ENCODE measurements at regions not wholly inside any gene's neighbourhood (a gene's known extent, or its start where the extent isn't known, plus 50 kb on each side); places are given as distances from the start of the nearest gene placed in this dataset.
A peak's percentile ranks its signal among the peaks of the same experiment; 100 is the strongest.

GRCh38 chr6:144776031-144776819 is 491.1 kb downstream of the UTRN start:
- Histone ChIP-seq H3K9me3 (ENCODE audit: control insufficient read depth in 4 of 4, low read length in 3 of 4) (no peaks in the 10 kb centered on the region), H3K36me3 (ENCODE audit: control insufficient read depth in 4 of 4, insufficient read depth in 3 of 4, low read depth in 1 of 4, low read length in 3 of 4) (peaks cover 0 to 2% (median 0%) of the 10 kb centered on the region in 4 donors), H3K27ac (ENCODE audit: low read depth in 1 of 2, low read length in 2 of 2) (peak overlapping the region; percentile 45 to 65), H3K4me3 (ENCODE audit: low read depth in 1 of 3, low read length in 3 of 3) (no peak overlapping the region), H3K4me1 (ENCODE audit: control insufficient read depth in 4 of 4, insufficient read depth in 4 of 4, low read length in 3 of 4) (peaks cover 8 to 26% (median 15%) of the 10 kb centered on the region in 4 donors), H3K9ac (ENCODE audit: low read depth in 1 of 2, low read length in 2 of 2) (no peak overlapping the region), H3K27me3 (ENCODE audit: control insufficient read depth in 4 of 4, insufficient read depth in 4 of 4, low read length in 3 of 4) (no peaks in the 10 kb centered on the region)
- 51% methylated on average over 6 of the region's 6 CpGs for WGBS
- no peak for DNase-seq (ENCODE audit: low spot score)
- TF ChIP-seq SP1 (IDR thresholded peaks at IDR 0.05), result peak; percentile 85
- TF ChIP-seq YY1 (IDR thresholded peaks at IDR 0.05), result peak; percentile 67
- peak; percentile 35 to 58 for TF ChIP-seq RAD21 (IDR thresholded peaks at IDR 0.05)
- peak; percentile 45 for TF ChIP-seq NR2F2 (IDR thresholded peaks at IDR 0.05)
- peak in 1 of 2 donors; percentile 7 for TF ChIP-seq JUND (IDR thresholded peaks at IDR 0.05)
- no peak for TF ChIP-seq HNF4G (IDR thresholded peaks at IDR 0.05)
- TF ChIP-seq CTCF (IDR thresholded peaks at IDR 0.05; ENCODE audit: low read depth, low read length, missing input control), result no peak
- peak in 1 of 2 donors; percentile 50 for TF ChIP-seq EGR1 (IDR thresholded peaks at IDR 0.05; ENCODE audit: low read depth in 2 of 2)
- no peak for TF ChIP-seq FOXA1 (IDR thresholded peaks at IDR 0.05)
- no peak for TF ChIP-seq REST (IDR thresholded peaks at IDR 0.05)
- TF ChIP-seq TAF1 (conservative IDR thresholded peaks at IDR 0.05), result peak; percentile 36
- TF ChIP-seq MAX (IDR thresholded peaks at IDR 0.05), result peak; percentile 56
- TF ChIP-seq HNF4A (conservative IDR thresholded peaks at IDR 0.05), result peak; percentile 54 to 59
- no peak for TF ChIP-seq FOXA2 (IDR thresholded peaks at IDR 0.05)
- TF ChIP-seq, protein P1, sequence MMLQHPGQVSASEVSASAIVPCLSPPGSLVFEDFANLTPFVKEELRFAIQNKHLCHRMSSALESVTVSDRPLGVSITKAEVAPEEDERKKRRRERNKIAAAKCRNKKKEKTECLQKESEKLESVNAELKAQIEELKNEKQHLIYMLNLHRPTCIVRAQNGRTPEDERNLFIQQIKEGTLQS (IDR thresholded peaks at IDR 0.05), result no peak
- peak in 1 of 2 donors; percentile 14 for TF ChIP-seq GABPA (IDR thresholded peaks at IDR 0.05 in 1 of 2, conservative IDR thresholded peaks at IDR 0.05 in 1 of 2)
- TF ChIP-seq RXRA (IDR thresholded peaks at IDR 0.05), result peak; percentile 81 to 91
- TF ChIP-seq, protein P2, sequence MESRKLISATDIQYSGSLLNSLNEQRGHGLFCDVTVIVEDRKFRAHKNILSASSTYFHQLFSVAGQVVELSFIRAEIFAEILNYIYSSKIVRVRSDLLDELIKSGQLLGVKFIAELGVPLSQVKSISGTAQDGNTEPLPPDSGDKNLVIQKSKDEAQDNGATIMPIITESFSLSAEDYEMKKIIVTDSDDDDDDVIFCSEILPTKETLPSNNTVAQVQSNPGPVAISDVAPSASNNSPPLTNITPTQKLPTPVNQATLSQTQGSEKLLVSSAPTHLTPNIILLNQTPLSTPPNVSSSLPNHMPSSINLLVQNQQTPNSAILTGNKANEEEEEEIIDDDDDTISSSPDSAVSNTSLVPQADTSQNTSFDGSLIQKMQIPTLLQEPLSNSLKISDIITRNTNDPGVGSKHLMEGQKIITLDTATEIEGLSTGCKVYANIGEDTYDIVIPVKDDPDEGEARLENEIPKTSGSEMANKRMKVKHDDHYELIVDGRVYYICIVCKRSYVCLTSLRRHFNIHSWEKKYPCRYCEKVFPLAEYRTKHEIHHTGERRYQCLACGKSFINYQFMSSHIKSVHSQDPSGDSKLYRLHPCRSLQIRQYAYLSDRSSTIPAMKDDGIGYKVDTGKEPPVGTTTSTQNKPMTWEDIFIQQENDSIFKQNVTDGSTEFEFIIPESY (IDR thresholded peaks at IDR 0.05), result peak; percentile 18

Data from liver (tissue), 8 donors.